ENCODE measurements at regions not wholly inside any gene's neighbourhood (a gene's known extent, or its start where the extent isn't known, plus 50 kb on each side); places are given as distances from the start of the nearest gene placed in this dataset.

- TF ChIP-seq POLR2A (IDR thresholded peaks at IDR 0.05), result no peak
- no peak for TF ChIP-seq EP300 (IDR thresholded peaks at IDR 0.05)
- no peak for TF ChIP-seq CTCF (IDR thresholded peaks at IDR 0.05)
- H3K9me3 ChIP-seq, result no peaks in the 10 kb centered on the region
- no peaks in the 10 kb centered on the region for H3K4me1 ChIP-seq
- whole genome bisulfite sequencing, 2 donors, result 71% methylated on average over 7 of the region's 7 CpGs
- H3K27ac ChIP-seq, result no peak overlapping the region
- no peak for DNase-seq (ENCODE audit: low spot score in 2 of 2)
- H3K4me3 ChIP-seq, result no peak overlapping the region
- no peaks in the 10 kb centered on the region for H3K36me3 ChIP-seq
- no peaks in the 10 kb centered on the region for H3K27me3 ChIP-seq
These were observed 120.8 kb upstream of the CDCA7L start for GRCh38 chr7:22066522-22066921.

- TF ChIP-seq POLR2A (IDR thresholded peaks at IDR 0.05) (no peak), EP300 (IDR thresholded peaks at IDR 0.05) (no peak), CTCF (IDR thresholded peaks at IDR 0.05) (no peak)
- Histone ChIP-seq H3K9me3 (no peaks in the 10 kb centered on the region), H3K4me1 (no peaks in the 10 kb centered on the region), H3K4me3 (no peak overlapping the region), H3K27me3 (no peaks in the 10 kb centered on the region), H3K36me3 (no peaks in the 10 kb centered on the region), H3K27ac (no peak overlapping the region)
- DNase-seq (ENCODE audit: low spot score in 2 of 2), result no peak
- WGBS, 2 donors, result 78 to 91% methylated on average over 2 of the region's 2 CpGs
These were observed 119.1 kb upstream of the CDCA7L start for GRCh38 chr7:22064816-22065215.

DNA sequence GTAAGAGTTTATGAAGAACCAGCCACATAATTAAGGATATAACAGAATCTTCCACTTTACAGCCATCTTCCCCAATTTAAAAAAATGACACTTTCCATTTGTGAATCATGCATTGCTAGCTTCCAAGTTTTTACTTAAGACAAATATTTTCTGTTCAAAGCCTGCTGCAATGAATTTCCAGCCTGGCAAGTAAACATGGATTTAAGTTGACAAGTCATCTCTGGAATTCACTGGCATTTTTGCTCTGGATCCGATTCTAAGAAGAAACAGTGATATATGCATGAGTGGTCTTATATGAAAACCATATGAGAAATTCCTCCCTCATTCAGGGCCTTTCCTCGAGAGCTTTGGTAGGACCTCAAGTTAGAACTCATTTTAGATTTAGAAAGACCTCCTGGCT is 116.1 kb upstream of the CDCA7L start:
- no peak overlapping the region for H3K27ac ChIP-seq
- H3K9me3 ChIP-seq, result no peaks in the 10 kb centered on the region
- H3K36me3 ChIP-seq, result no peaks in the 10 kb centered on the region
- 44 to 58% methylated on average over 2 of the region's 2 CpGs for WGBS, 2 donors
- no peak for DNase-seq (ENCODE audit: low spot score in 2 of 2)
- H3K27me3 ChIP-seq, result no peaks in the 10 kb centered on the region
- TF ChIP-seq EP300 (IDR thresholded peaks at IDR 0.05) (no peak), POLR2A (IDR thresholded peaks at IDR 0.05) (no peak), CTCF (IDR thresholded peaks at IDR 0.05) (no peak)
- no peak overlapping the region for H3K4me3 ChIP-seq
- H3K4me1 ChIP-seq, result no peaks in the 10 kb centered on the region

DNA sequence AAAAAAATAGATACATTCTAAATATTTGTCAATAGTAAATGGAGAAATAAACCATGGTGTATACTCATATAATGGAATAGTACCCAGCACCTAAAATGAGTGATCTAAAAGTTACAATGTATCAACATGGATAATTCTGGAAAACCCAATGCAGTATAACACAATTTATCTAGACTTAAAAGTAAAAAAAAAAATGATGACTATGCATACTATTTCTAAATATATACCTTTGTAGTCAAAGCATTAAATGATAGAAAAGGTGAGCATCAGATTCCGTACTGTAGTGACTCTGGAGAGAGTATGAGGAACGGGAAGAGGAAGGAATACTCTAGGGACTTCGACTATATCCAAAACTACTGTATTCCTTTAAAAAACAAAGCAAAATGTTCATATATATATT is 115.2 kb upstream of the CDCA7L start:
- no peak for DNase-seq (ENCODE audit: low spot score in 2 of 2)
- Histone ChIP-seq H3K36me3 (no peaks in the 10 kb centered on the region), H3K4me1 (no peaks in the 10 kb centered on the region), H3K4me3 (no peak overlapping the region), H3K27ac (no peak overlapping the region), H3K9me3 (no peaks in the 10 kb centered on the region), H3K27me3 (no peaks in the 10 kb centered on the region)
- no peak for TF ChIP-seq EP300 (IDR thresholded peaks at IDR 0.05)
- no peak for TF ChIP-seq POLR2A (IDR thresholded peaks at IDR 0.05)
- TF ChIP-seq CTCF (IDR thresholded peaks at IDR 0.05), result no peak
- WGBS, 2 donors, result 85 to 88% methylated on average over 3 of the region's 3 CpGs

- 89 to 92% methylated on average over 1 of the region's 1 CpG for WGBS, 2 donors
- Histone ChIP-seq H3K4me1 (no peaks in the 10 kb centered on the region), H3K27ac (no peak overlapping the region), H3K4me3 (no peak overlapping the region), H3K27me3 (no peaks in the 10 kb centered on the region), H3K36me3 (no peaks in the 10 kb centered on the region), H3K9me3 (no peaks in the 10 kb centered on the region)
- TF ChIP-seq CTCF (IDR thresholded peaks at IDR 0.05) (no peak), EP300 (IDR thresholded peaks at IDR 0.05) (no peak), POLR2A (IDR thresholded peaks at IDR 0.05) (no peak)
- no peak for DNase-seq (ENCODE audit: low spot score in 2 of 2)
These were observed 114.5 kb upstream of the CDCA7L start for GRCh38 chr7:22060197-22060596.

Data from tibial nerve (tissue), 4 donors.